Activated CD4-positive, alpha-beta T cell treated with anti-CD3 and anti-CD28 coated beads for 36 hours (primary cell): ENCODE measurements at regions not wholly inside any gene's neighbourhood (a gene's known extent, or its start where the extent isn't known, plus 50 kb on each side); places are given as distances from the start of the nearest gene placed in this dataset.

ENCODE experiments used
- ATAC-seq: fragments of 200-7000 bp; cut with Tn5 transposase; one replicate; pipeline ENCODE4 v1.10.0; 2021; ENCODE audit warnings: mild to moderate bottlenecking, moderate library complexity
- CTCF ChIA-PET: fragments of 350-600 bp; sonication (Branson Sonifier 250); formaldehyde crosslinking; loops from one replicate; lab custom pipeline; 2021; ENCODE audit warnings: antibody characterized with exemption; lab: Charles Lee
- POLR2A ChIA-PET: fragments of 350-600 bp; sonication (Branson Sonifier 250); formaldehyde crosslinking; loops from one replicate; lab custom pipeline; 2021; ENCODE audit warnings: antibody characterized with exemption, inconsistent platforms; lab: Charles Lee
- DNase-seq: peaks from one replicate; pipeline ENCODE4 v3.0.0-alpha.2; 2020
- H3K27ac Mint-ChIP-seq: one replicate; pipeline ENCODE4 v1.8.0; 2021; ENCODE audit warnings: mixed read lengths
- H3K27me3 Mint-ChIP-seq: one replicate; pipeline ENCODE4 v1.8.0; 2021; ENCODE audit warnings: mixed read lengths
- H3K36me3 Mint-ChIP-seq: one replicate; pipeline ENCODE4 v1.8.0; 2021; ENCODE audit warnings: low read depth, mixed read lengths
- H3K4me1 Mint-ChIP-seq: one replicate; pipeline ENCODE4 v1.8.0; 2021; ENCODE audit warnings: mixed read lengths
- H3K4me3 Mint-ChIP-seq: one replicate; pipeline ENCODE4 v1.8.0; 2021; ENCODE audit warnings: mild to moderate bottlenecking, moderate library complexity, mixed read lengths
- H3K9me3 Mint-ChIP-seq: one replicate; pipeline ENCODE4 v1.8.0; 2021; ENCODE audit warnings: low read depth, mixed read lengths
- intact Hi-C, 2 experiments: fragments of 100-400 bp; cut with DNase I in 1 of 2; cut with micrococcal nuclease in 1 of 2; formaldehyde crosslinking; loops; one replicate each; pipeline versions ENCODE4 v1.14.2 to v1.15.1; 2022 to 2024; cut with DNase I, micrococcal nuclease

GRCh38 chr13:99652141-99652540 is 150.9 kb downstream of the TM9SF2 start:
- Mint-ChIP-seq H3K4me1 (peaks cover 21% of the 10 kb centered on the region), H3K4me3 (no peak overlapping the region), H3K27me3 (no peaks in the 10 kb centered on the region), H3K36me3 (no peaks in the 10 kb centered on the region), H3K9me3 (no peaks in the 10 kb centered on the region), H3K27ac (no peak overlapping the region)
- ATAC-seq, result no peak
- intact Hi-C loops, result loop anchor here in 1 of 2 experiments (10.0 kb wide), 1 partner anchor 1473 kb away; no protein-coding TSS in a partner anchor
- POLR2A ChIA-PET, result no interaction called here
- DNase-seq, result no peak
- CTCF ChIA-PET, result interaction anchor here (0.6 kb wide), 1 partner anchor 559 kb away, joined by 4 read pairs; no protein-coding TSS in a partner anchor

GRCh38 chr13:99651016-99651415 is 149.7 kb downstream of the TM9SF2 start:
- ATAC-seq (no peak), DNase-seq (no peak)
- ChIA-PET CTCF (interaction anchor here (1.3 kb wide), 1 partner anchor 10 kb away, joined by 3 read pairs; no protein-coding TSS in a partner anchor), POLR2A (no interaction called here)
- intact Hi-C loops, result loop anchor here in 1 of 2 experiments (10.0 kb wide), 1 partner anchor 1474 kb away; no protein-coding TSS in a partner anchor
- H3K4me1 Mint-ChIP-seq, result peaks cover 10% of the 10 kb centered on the region
- H3K36me3 Mint-ChIP-seq, result no peaks in the 10 kb centered on the region
- no peak overlapping the region for H3K27ac Mint-ChIP-seq
- no peak overlapping the region for H3K4me3 Mint-ChIP-seq
- H3K27me3 Mint-ChIP-seq, result no peaks in the 10 kb centered on the region
- no peaks in the 10 kb centered on the region for H3K9me3 Mint-ChIP-seq

- intact Hi-C loops, result loop anchor here in 1 of 2 experiments (10.0 kb wide), 1 partner anchor 1474 kb away; no protein-coding TSS in a partner anchor
- CTCF ChIA-PET, result interaction anchor here (1.3 kb wide), 1 partner anchor 10 kb away, joined by 3 read pairs; no protein-coding TSS in a partner anchor
- H3K9me3 Mint-ChIP-seq, result no peaks in the 10 kb centered on the region
- H3K4me3 Mint-ChIP-seq, result no peak overlapping the region
- H3K4me1 Mint-ChIP-seq, result peaks cover 4% of the 10 kb centered on the region
- ATAC-seq, result no peak
- H3K27me3 Mint-ChIP-seq, result no peaks in the 10 kb centered on the region
- no peak overlapping the region for H3K27ac Mint-ChIP-seq
- POLR2A ChIA-PET, result no interaction called here
- H3K36me3 Mint-ChIP-seq, result no peaks in the 10 kb centered on the region
- DNase-seq, result no peak
Observed at GRCh38 chr13:99650410-99650809, 149.1 kb downstream of the TM9SF2 start.

DNA sequence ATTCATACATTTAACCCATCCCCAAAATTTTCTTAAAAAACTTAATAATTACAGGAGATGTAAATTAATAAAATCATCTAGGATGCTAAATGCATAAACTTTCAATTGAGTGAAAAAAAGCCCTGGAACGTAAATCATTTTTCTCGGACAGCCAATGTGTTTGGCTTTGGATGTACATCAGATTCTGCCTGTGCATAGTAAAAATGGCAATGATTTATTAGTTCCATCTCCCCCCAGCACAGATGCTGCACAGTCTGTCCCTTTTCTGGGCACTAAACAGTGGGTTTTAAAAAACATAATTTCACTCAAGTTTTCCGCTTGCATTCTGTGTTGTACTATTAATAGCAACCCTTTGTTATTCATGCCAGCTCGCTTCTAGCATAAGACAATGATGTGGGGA is 147.7 kb downstream of the TM9SF2 start:
- ChIA-PET CTCF (interaction anchor here (0.6 kb wide), 1 partner anchor 236 kb away, joined by 3 read pairs; no protein-coding TSS in a partner anchor), POLR2A (no interaction called here)
- Mint-ChIP-seq H3K4me3 (no peak overlapping the region), H3K9me3 (no peaks in the 10 kb centered on the region), H3K27me3 (no peaks in the 10 kb centered on the region), H3K36me3 (no peaks in the 10 kb centered on the region), H3K4me1 (no peaks in the 10 kb centered on the region), H3K27ac (no peak overlapping the region)
- ATAC-seq, result no peak
- DNase-seq, result no peak
- intact Hi-C loops, result no loop called here

- ChIA-PET POLR2A (no interaction called here), CTCF (interaction anchor here (0.6 to 1.4 kb wide), 3 partner anchors 9 to 237 kb away, joined by 3 read pairs; no protein-coding TSS in a partner anchor)
- Mint-ChIP-seq H3K27me3 (no peaks in the 10 kb centered on the region), H3K4me1 (no peaks in the 10 kb centered on the region), H3K4me3 (no peak overlapping the region), H3K9me3 (no peaks in the 10 kb centered on the region), H3K36me3 (no peaks in the 10 kb centered on the region), H3K27ac (no peak overlapping the region)
- intact Hi-C loops, result no loop called here
- ATAC-seq (no peak), DNase-seq (no peak)
Observed at GRCh38 chr13:99648066-99648665, 146.9 kb downstream of the TM9SF2 start.

- Mint-ChIP-seq H3K27ac (no peak overlapping the region), H3K4me1 (no peaks in the 10 kb centered on the region), H3K9me3 (no peaks in the 10 kb centered on the region), H3K27me3 (no peaks in the 10 kb centered on the region), H3K4me3 (no peak overlapping the region), H3K36me3 (no peaks in the 10 kb centered on the region)
- ATAC-seq, result no peak
- ChIA-PET POLR2A (no interaction called here), CTCF (interaction anchor here (1.0 to 1.4 kb wide), 2 partner anchors 9 to 28 kb away, joined by 3 read pairs; no protein-coding TSS in a partner anchor)
- intact Hi-C loops, result no loop called here
- no peak for DNase-seq
Observed at GRCh38 chr13:99647596-99647985, 146.3 kb downstream of the TM9SF2 start.

DNA sequence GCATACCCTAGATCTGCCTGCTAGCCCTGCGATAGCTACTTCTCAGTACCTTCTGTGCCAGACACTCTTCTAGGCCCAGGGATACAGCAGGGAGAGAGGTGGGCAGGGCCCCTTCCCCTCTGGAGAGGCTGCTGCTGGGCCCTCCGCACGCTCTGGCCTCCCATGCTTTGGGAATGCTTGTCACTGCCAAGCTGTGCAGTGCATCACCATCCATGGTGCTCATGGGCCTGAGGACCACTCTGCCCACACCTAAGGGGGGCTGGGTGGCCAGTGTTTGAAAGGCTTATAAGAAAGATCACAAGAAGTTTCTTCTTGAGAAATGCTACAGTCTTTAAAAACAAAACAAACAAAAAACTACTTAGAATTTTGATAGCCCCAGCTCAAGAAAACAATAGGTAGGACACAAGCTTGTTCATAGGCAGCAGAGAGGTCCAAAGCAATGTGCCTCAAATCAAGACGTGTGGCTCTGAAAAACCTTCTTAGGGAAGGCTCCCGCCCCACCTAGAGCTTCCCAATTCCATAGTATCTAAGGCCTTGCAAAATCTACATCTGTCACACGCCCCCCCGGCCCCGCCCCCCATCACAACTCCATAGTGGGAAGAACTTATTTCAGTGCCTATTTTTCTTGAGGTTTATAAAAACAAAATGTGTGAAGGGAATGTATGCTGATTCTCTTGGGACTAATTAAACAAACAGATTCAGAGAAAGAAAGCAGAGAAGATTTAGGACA is 145.8 kb downstream of the TM9SF2 start:
- DNase-seq, result no peak
- no peaks in the 10 kb centered on the region for H3K4me1 Mint-ChIP-seq
- POLR2A ChIA-PET, result interaction anchor here (0.6 kb wide), 1 partner anchor 514 kb away, joined by 4 read pairs; no protein-coding TSS in a partner anchor

GRCh38 chr13:99642841-99643240 is 141.6 kb downstream of the TM9SF2 start:
- H3K36me3 Mint-ChIP-seq, result no peaks in the 10 kb centered on the region
- DNase-seq (no peak), ATAC-seq (no peak)
- no peaks in the 10 kb centered on the region for H3K9me3 Mint-ChIP-seq
- no peaks in the 10 kb centered on the region for H3K4me1 Mint-ChIP-seq
- ChIA-PET POLR2A (no interaction called here), CTCF (interaction anchor here (0.7 to 1.2 kb wide), 2 partner anchors 25 to 179 kb away, joined by 3 read pairs; no protein-coding TSS in a partner anchor)
- no peak overlapping the region for H3K27ac Mint-ChIP-seq
- no peak overlapping the region for H3K4me3 Mint-ChIP-seq
- intact Hi-C loops, result no loop called here
- no peaks in the 10 kb centered on the region for H3K27me3 Mint-ChIP-seq

More for the DNA sequence above, 145.8 kb downstream of the TM9SF2 start:
- CTCF ChIA-PET, result interaction anchor here (0.9 to 2.4 kb wide), 3 partner anchors 11 to 142 kb away, joined by 3 to 10 read pairs (median 3); no protein-coding TSS in a partner anchor
- Mint-ChIP-seq H3K27ac (no peak overlapping the region), H3K36me3 (no peaks in the 10 kb centered on the region), H3K4me3 (no peak overlapping the region), H3K9me3 (no peaks in the 10 kb centered on the region), H3K27me3 (no peaks in the 10 kb centered on the region)
- ATAC-seq, result no peak
- intact Hi-C loops, result no loop called here

- H3K4me3 Mint-ChIP-seq, result no peak overlapping the region
- H3K36me3 Mint-ChIP-seq, result no peaks in the 10 kb centered on the region
- H3K4me1 Mint-ChIP-seq, result no peaks in the 10 kb centered on the region
- POLR2A ChIA-PET, result no interaction called here
- H3K27ac Mint-ChIP-seq, result no peak overlapping the region
- H3K27me3 Mint-ChIP-seq, result no peaks in the 10 kb centered on the region
- intact Hi-C loops, result no loop called here
- H3K9me3 Mint-ChIP-seq, result no peaks in the 10 kb centered on the region
- no peak for ATAC-seq
- CTCF ChIA-PET, result no interaction called here
- no peak for DNase-seq
Observed at GRCh38 chr13:99642006-99642405, 140.7 kb downstream of the TM9SF2 start.

- H3K4me3 Mint-ChIP-seq, result no peak overlapping the region
- no peaks in the 10 kb centered on the region for H3K4me1 Mint-ChIP-seq
- ChIA-PET CTCF (interaction anchor here (0.7 kb wide), 1 partner anchor 10 kb away, joined by 3 read pairs; no protein-coding TSS in a partner anchor), POLR2A (no interaction called here)
- intact Hi-C loops, result no loop called here
- no peaks in the 10 kb centered on the region for H3K36me3 Mint-ChIP-seq
- H3K27me3 Mint-ChIP-seq, result no peaks in the 10 kb centered on the region
- ATAC-seq (no peak), DNase-seq (no peak)
- no peaks in the 10 kb centered on the region for H3K9me3 Mint-ChIP-seq
- H3K27ac Mint-ChIP-seq, result no peak overlapping the region
Observed at GRCh38 chr13:99640260-99640659, 139.0 kb downstream of the TM9SF2 start.

- ChIA-PET CTCF (no interaction called here), POLR2A (no interaction called here)
- Mint-ChIP-seq H3K9me3 (no peaks in the 10 kb centered on the region), H3K27ac (no peak overlapping the region), H3K4me3 (no peak overlapping the region), H3K36me3 (no peaks in the 10 kb centered on the region), H3K4me1 (no peaks in the 10 kb centered on the region), H3K27me3 (no peaks in the 10 kb centered on the region)
- intact Hi-C loops, result no loop called here
- DNase-seq, result no peak
- no peak for ATAC-seq
Observed at GRCh38 chr13:99639126-99639525, 137.9 kb downstream of the TM9SF2 start.
